ENCODE measurements at regions not wholly inside any gene's neighbourhood (a gene's known extent, or its start where the extent isn't known, plus 50 kb on each side); places are given as distances from the start of the nearest gene placed in this dataset.

- TF ChIP-seq USF2 (IDR thresholded peaks at IDR 0.05; ENCODE audit: low read depth, low read length) = no peak
- no peak for TF ChIP-seq CHD1 (IDR thresholded peaks at IDR 0.05; ENCODE audit: low read depth, low read length)
Measured at GRCh38 chr6:25014791-25015560, 79.2 kb upstream of the RIPOR2 start (continued).

- Histone ChIP-seq H3K27me3 (ENCODE audit: control insufficient read depth, insufficient read depth, low read length) (no peaks in the 10 kb centered on the region), H4K91ac (ENCODE audit: insufficient read depth, low read depth, low read length) (no peak overlapping the region), H2BK20ac (ENCODE audit: low read depth, low read length) (no peak overlapping the region), H3K79me1 (ENCODE audit: low read depth in 1 of 2, low read length in 2 of 2) (no peaks in the 10 kb centered on the region), H3K23ac (ENCODE audit: low read depth, low read length) (no peak overlapping the region), H3K56ac (ENCODE audit: extremely low read depth, insufficient read depth, low read length) (no peak overlapping the region), H2AK5ac (ENCODE audit: low read depth, low read length) (no peak overlapping the region), H3K9me1 (ENCODE audit: insufficient read depth, low read length) (peaks cover 8% of the 10 kb centered on the region), H3K14ac (replicated peaks; ENCODE audit: low read depth, low read length) (no peak overlapping the region), H3K4me2 (ENCODE audit: low read depth, low read length) (no peak overlapping the region), H3K27ac (ENCODE audit: insufficient read depth, low read length) (no peak overlapping the region), H3K9ac (ENCODE audit: low read depth, low read length) (no peak overlapping the region), H3K18ac (ENCODE audit: low read depth, low read length) (no peak overlapping the region), H2BK15ac (ENCODE audit: low read depth, low read length) (no peak overlapping the region), H3K36me3 (ENCODE audit: control insufficient read depth, insufficient read depth, low read length) (no peaks in the 10 kb centered on the region), H3K9me3 (ENCODE audit: control insufficient read depth, insufficient read depth, low read length) (no peaks in the 10 kb centered on the region), H3K4me3 (ENCODE audit: insufficient read depth, low read depth, low read length) (no peak overlapping the region), H2BK5ac (ENCODE audit: low read depth, low read length, poor library complexity, severe bottlenecking) (peak overlapping the region; percentile 35), H2BK120ac (ENCODE audit: low read depth, low read length) (no peak overlapping the region), H2AK9ac (replicated peaks; ENCODE audit: low read depth, low read length, poor library complexity) (no peak overlapping the region), H2AFZ (replicated peaks; ENCODE audit: low read length, poor library complexity) (no peak overlapping the region), H4K5ac (ENCODE audit: low read depth, low read length) (0 out of 2 replicates have a peak overlapping the region, but pooled peaks have one; percentile 18), H4K20me1 (ENCODE audit: insufficient read depth, low read length) (no peaks in the 10 kb centered on the region), H3K4ac (ENCODE audit: low read depth, low read length) (no peak overlapping the region), H4K8ac (ENCODE audit: low read depth in 2 of 2, low read length in 2 of 2) (0 out of 4 replicates have a peak overlapping the region, but pooled peaks of 1 of the 2 experiments have one; percentile 10), H3K4me1 (ENCODE audit: control insufficient read depth, insufficient read depth, low read length) (peaks cover 15% of the 10 kb centered on the region)
- intact Hi-C loops (cut with micrococcal nuclease) = no loop called here
- ChIA-PET POLR2A (ENCODE audit: unreplicated experiment) (no interaction called here), CTCF (interaction anchor here (0.7 kb wide), 1 partner anchor 55 kb away, joined by 8 read pairs; no protein-coding TSS in a partner anchor)
- in situ Hi-C loops (cut with MboI; ENCODE audit: low sequenced_read_pairs) = no loop called here
- dilution Hi-C loops (cut with HindIII; ENCODE audit: low sequenced_read_pairs, unreplicated experiment) = no loop called here
- WGBS, 2 experiments (ENCODE audit: extremely low coverage in 2 of 2, insufficient read length in 1 of 2) = 100% methylated on average over 1 of the region's 11 CpGs; no CpG with 5 or more reads in 1 of the 2 experiments
- ATAC-seq (ENCODE audit: low read depth) (no peak), DNase-seq (no peak)
- BruUV-seq (replicated peaks) = no TSS peak
- no peak for TF ChIP-seq POLR2A (IDR thresholded peaks at IDR 0.05; ENCODE audit: low read depth, low read length)
- TF ChIP-seq CHD1 (IDR thresholded peaks at IDR 0.05; ENCODE audit: low read depth, low read length) = no peak
- TF ChIP-seq USF2 (IDR thresholded peaks at IDR 0.05; ENCODE audit: low read depth, low read length) = no peak
- TF ChIP-seq BHLHE40 (IDR thresholded peaks at IDR 0.05; ENCODE audit: low read depth, low read length) = no peak
- TF ChIP-seq MXI1 (IDR thresholded peaks at IDR 0.05; ENCODE audit: borderline replicate concordance, low read depth, low read length) = no peak
- TF ChIP-seq CTCF (conservative IDR thresholded peaks at IDR 0.05; ENCODE audit: low read depth, low read length) = no peak
- TF ChIP-seq RFX5 (IDR thresholded peaks at IDR 0.05; ENCODE audit: low read depth, low read length) = no peak
- TF ChIP-seq RCOR1 (IDR thresholded peaks at IDR 0.05; ENCODE audit: insufficient replicate concordance, low read length) = no peak
- no peak for TF ChIP-seq FOS (IDR thresholded peaks at IDR 0.05; ENCODE audit: low read depth, low read length)
- no peak for TF ChIP-seq RAD21 (IDR thresholded peaks at IDR 0.05; ENCODE audit: low read length)
Measured at GRCh38 chr6:25016014-25016720, 80.4 kb upstream of the RIPOR2 start.

All from IMR-90 (cell line).